Coronary artery (tissue), 2 donors: ENCODE measurements at regions not wholly inside any gene's neighbourhood (a gene's known extent, or its start where the extent isn't known, plus 50 kb on each side); places are given as distances from the start of the nearest gene placed in this dataset.

Experiments
- DNase-seq: peaks from one replicate; pipeline ENCODE4 v3.0.0-alpha.2; 2017; ENCODE audit warnings: low spot score
- H3K27ac ChIP-seq, 2 donors: fragments of 200-600 bp; sonication (generic); one replicate each; pipeline ENCODE4 v1.5.1; 2016 to 2019
- H3K4me3 ChIP-seq: fragments of 200-600 bp; sonication (generic); 2 replicates; pipeline ENCODE4 v1.5.1; 2016; ENCODE audit warnings: mild to moderate bottlenecking, moderate library complexity
- TF ChIP-seq, protein P1 (sequence below): fragments of 200-600 bp; sonication (generic); IDR thresholded peaks from one replicate; pipeline ENCODE4 v1.5.1; 2019; ENCODE audit warnings: antibody characterized with exemption

DNA sequence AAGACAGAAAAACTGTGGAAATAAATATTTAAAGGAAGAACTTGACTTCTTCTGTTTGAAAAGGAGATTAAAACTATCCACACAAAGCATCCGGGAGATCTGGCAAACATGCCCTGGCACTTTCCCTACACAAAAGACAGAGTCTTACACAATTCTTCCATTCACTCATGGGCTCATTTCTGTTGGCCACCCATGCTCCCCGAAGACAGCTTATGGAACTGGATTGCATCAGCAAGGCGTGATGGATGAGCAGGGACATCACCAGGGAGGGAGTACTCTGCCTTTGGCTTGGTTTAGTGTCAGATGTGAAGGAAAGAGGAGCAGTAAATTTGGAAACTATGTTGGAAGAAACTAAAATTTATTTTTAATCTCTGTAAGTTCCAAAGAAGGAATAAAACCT lies 379.3 kb downstream of the CD109 start:
- TF ChIP-seq, protein P1, sequence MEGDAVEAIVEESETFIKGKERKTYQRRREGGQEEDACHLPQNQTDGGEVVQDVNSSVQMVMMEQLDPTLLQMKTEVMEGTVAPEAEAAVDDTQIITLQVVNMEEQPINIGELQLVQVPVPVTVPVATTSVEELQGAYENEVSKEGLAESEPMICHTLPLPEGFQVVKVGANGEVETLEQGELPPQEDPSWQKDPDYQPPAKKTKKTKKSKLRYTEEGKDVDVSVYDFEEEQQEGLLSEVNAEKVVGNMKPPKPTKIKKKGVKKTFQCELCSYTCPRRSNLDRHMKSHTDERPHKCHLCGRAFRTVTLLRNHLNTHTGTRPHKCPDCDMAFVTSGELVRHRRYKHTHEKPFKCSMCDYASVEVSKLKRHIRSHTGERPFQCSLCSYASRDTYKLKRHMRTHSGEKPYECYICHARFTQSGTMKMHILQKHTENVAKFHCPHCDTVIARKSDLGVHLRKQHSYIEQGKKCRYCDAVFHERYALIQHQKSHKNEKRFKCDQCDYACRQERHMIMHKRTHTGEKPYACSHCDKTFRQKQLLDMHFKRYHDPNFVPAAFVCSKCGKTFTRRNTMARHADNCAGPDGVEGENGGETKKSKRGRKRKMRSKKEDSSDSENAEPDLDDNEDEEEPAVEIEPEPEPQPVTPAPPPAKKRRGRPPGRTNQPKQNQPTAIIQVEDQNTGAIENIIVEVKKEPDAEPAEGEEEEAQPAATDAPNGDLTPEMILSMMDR = no peak
- H3K4me3 ChIP-seq = no peak overlapping the region
- H3K27ac ChIP-seq = no peak overlapping the region
- DNase-seq = no peak

DNA sequence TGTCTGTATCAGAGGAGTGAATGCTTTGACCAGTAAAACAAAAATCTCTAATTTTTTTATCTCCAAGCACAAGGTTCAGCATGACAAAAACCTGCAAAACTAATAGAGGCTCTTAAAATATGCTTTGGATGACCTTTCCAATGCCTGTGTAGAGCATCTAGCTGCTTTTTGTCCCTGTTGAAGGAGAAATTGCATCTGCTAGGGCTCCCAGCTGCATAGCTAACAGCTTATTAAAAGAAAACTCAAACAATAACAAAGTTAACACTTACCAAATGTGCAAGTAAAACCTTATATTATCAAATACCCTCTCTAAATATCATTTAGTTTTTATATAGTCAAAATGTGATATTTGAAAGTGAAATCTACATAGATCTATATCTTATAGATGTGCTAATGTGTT lies 378.6 kb downstream of the CD109 start:
- DNase-seq = no peak
- no peak overlapping the region for H3K4me3 ChIP-seq
- TF ChIP-seq, protein P1 = no peak
- no peak overlapping the region for H3K27ac ChIP-seq

DNA sequence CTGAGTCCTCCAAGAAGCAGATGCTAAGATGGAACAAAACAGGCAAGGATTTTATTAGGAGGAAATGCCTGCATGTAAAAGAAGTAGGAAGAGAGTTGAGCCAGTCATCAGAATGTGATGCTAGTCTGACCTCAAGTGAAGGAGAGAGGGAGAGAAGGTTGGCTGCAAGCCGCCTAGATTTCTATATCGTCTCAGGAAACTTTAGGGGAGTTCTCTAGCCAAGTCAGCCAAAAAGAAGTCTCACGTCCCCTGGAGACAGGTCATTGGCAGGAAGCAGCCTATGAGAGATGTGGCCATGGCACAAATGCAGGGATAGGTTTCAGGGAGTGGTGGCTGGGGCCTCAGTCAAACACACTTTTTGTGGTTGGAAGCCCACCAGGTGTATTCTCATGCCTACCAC lies 378.0 kb downstream of the CD109 start:
- DNase-seq = no peak

DNA sequence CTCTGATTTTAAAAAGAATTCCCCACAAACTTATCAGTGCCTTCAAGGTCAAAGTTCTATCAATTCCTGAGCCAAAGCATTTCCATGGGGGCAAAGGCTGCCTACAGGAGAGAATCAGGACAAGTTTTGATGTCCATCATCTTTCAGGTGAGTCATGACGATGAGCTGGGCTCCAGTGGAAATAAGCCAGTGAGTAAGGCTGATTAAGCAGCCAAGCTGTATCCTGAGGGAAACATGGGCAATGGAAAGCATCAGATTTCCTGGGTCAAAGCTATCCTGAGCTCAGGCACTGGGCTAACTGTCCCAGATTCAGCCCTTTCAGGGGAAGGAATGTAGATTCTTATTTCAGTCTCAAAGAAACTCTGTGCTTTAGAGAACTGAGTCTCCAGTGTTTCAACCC lies 377.4 kb downstream of the CD109 start:
- DNase-seq = no peak
- Histone ChIP-seq H3K4me3 (no peak overlapping the region), H3K27ac (no peak overlapping the region)
- TF ChIP-seq, protein P1 = no peak

More for the DNA sequence above, 378.0 kb downstream of the CD109 start:
- Histone ChIP-seq H3K4me3 (no peak overlapping the region), H3K27ac (no peak overlapping the region)
- TF ChIP-seq, protein P1 = no peak

DNA sequence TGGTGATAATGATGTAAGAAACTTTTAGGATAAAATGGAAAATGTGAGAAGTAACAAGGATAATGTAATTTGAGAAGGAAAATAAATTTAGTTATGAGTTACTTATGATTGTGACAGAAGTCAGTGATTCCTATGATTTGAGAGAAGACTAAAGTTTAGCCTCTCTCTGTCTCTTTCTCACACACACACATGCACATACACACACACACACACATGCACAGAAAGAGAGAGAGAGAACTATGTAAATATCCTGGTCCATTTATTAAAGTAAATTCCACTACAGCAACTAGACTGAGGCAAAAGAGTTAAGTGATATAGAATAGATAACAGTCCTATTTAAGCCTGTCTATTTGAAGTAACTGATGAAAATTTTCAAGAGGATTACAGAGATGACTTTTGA lies 375.2 kb downstream of the CD109 start:
- no peak for DNase-seq
- no peak overlapping the region for H3K4me3 ChIP-seq
- TF ChIP-seq, protein P1 = no peak
- no peak overlapping the region for H3K27ac ChIP-seq

DNA sequence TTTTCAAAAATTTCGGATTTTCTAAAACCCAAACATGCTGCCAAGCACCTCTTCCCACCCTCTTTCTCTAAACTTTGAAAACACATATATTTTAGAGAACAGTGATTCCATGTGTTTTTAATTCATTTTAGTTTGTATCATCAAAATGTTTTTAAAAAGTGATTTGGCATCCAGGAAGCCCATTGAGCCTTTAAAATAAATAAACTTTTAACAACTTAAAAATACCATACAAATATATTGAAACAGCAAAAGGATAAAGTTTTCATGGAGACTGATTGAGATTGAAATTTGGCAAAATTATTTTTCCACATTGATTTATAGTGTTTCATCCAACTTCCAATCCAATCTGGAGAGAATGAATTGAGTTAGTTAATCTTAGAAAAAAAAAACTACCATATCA lies 374.7 kb downstream of the CD109 start:
- TF ChIP-seq, protein P1 = no peak
- DNase-seq = no peak
- no peak overlapping the region for H3K4me3 ChIP-seq
- no peak overlapping the region for H3K27ac ChIP-seq

DNA sequence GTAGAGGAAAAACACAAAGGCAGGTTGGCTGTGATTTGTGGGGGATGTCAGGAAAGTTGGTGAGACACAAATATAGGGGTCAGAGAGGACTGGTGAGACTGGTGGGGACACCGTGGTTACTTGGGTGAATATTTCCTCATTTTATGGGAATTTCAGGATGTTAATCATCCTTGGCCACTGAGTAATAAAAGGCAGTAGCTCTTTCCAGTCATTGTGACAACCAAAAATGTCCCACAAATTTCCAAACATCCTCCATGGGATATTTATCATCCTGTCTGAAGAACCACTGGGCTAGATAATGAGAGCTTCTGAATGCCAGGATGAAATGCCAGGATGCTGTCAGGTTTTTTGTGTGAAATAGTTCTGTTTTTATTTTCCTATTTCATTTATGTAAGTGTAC lies 374.1 kb downstream of the CD109 start:
- H3K4me3 ChIP-seq = no peak overlapping the region
- no peak overlapping the region for H3K27ac ChIP-seq
- DNase-seq = no peak
- TF ChIP-seq, protein P1 = no peak
